ENCODE measurements at regions not wholly inside any gene's neighbourhood (a gene's known extent, or its start where the extent isn't known, plus 50 kb on each side); places are given as distances from the start of the nearest gene placed in this dataset.

DNA sequence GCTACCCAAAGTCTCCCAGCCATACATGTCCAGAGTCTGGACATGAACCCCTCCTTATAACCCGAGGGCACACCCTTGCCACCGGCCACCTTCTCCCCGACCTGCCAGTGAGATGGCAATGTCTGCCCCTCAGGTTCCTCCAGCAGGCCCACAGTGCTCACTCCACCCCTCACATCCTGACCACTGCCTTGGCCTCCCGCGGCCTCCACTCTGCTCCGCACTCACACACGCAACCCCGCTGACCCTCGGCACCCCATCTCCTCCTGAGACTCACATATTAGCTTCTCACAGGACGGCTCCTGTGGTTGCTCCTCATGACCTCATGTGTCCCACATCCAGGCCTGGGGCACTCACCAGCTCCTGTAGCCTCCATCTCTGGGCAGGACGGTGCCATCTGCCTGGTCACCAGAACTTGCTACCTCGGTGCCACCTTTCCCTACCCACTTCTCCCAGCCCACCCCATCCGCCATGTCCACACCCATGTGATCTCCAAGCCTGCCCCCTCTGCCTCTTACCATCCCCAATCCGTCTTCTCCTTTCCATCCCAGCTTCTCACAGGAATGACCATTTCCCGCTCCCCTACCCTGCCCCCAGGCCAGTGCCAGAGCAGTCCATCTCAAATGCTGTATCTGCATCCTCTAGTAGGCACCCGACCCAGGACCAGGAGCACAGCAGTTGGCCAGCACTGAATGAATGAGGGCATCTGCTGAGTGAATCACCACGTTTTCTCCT is 198.6 kb upstream of the DIO3 start:
- DNase-seq (ENCODE audit: low spot score): no peak
- in situ Hi-C loops (cut with MboI; ENCODE audit: low pct_unique_long_range_greater_than_20kb, low sequenced_read_pairs, unreplicated experiment): no loop called here
- TF ChIP-seq, protein P1, sequence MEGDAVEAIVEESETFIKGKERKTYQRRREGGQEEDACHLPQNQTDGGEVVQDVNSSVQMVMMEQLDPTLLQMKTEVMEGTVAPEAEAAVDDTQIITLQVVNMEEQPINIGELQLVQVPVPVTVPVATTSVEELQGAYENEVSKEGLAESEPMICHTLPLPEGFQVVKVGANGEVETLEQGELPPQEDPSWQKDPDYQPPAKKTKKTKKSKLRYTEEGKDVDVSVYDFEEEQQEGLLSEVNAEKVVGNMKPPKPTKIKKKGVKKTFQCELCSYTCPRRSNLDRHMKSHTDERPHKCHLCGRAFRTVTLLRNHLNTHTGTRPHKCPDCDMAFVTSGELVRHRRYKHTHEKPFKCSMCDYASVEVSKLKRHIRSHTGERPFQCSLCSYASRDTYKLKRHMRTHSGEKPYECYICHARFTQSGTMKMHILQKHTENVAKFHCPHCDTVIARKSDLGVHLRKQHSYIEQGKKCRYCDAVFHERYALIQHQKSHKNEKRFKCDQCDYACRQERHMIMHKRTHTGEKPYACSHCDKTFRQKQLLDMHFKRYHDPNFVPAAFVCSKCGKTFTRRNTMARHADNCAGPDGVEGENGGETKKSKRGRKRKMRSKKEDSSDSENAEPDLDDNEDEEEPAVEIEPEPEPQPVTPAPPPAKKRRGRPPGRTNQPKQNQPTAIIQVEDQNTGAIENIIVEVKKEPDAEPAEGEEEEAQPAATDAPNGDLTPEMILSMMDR (IDR thresholded peaks at IDR 0.05; ENCODE audit: extremely low read depth, insufficient read depth, missing control alignments): no peak

DNA sequence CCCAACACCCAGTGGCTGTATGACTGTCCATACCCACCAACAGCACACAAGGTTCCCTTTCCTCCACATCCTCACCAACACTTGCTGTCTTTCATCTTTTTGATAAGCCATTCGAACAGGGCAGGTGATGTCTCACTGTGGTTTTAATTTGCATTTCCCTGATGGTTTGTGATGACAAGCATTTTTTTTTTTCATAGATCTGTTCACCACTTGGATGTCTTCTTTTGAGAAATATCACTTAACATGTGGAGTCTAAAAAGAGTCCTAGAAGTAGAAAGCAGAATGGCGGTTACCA is 198.1 kb upstream of the DIO3 start:
- DNase-seq (ENCODE audit: low spot score): no peak
- in situ Hi-C loops (cut with MboI; ENCODE audit: low pct_unique_long_range_greater_than_20kb, low sequenced_read_pairs, unreplicated experiment): no loop called here

DNA sequence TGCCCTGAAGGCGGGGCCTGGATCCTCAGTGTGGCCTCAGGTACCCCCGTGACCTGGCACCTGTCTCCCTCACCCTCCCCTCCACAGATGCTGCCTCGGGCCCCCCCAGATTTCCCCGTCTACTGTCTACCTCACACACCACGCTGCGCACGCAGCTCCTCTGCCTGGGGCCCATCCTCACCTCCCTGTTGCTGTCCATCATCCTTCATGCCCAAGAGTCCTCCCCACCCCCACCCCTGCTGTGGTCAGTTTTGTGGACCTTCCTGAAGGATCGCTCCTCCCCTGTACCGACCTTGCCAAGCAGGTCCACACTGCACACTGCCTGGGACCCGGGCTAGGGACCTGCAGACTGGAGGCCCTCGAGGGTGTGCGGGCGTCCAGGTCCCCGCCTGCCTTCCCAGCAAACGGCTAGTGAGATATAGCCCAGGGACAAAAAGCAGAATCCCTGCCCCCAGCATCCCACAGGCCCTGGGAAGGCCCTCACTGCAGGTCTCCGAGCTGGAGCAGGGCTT is 197.4 kb upstream of the DIO3 start:
- in situ Hi-C loops (cut with MboI; ENCODE audit: low pct_unique_long_range_greater_than_20kb, low sequenced_read_pairs, unreplicated experiment): no loop called here
- TF ChIP-seq, protein P1 (IDR thresholded peaks at IDR 0.05; ENCODE audit: extremely low read depth, insufficient read depth, missing control alignments): no peak
- DNase-seq (ENCODE audit: low spot score): no peak

More for the DNA sequence above, 198.1 kb upstream of the DIO3 start:
- TF ChIP-seq, protein P1 (IDR thresholded peaks at IDR 0.05; ENCODE audit: extremely low read depth, insufficient read depth, missing control alignments): no peak

DNA sequence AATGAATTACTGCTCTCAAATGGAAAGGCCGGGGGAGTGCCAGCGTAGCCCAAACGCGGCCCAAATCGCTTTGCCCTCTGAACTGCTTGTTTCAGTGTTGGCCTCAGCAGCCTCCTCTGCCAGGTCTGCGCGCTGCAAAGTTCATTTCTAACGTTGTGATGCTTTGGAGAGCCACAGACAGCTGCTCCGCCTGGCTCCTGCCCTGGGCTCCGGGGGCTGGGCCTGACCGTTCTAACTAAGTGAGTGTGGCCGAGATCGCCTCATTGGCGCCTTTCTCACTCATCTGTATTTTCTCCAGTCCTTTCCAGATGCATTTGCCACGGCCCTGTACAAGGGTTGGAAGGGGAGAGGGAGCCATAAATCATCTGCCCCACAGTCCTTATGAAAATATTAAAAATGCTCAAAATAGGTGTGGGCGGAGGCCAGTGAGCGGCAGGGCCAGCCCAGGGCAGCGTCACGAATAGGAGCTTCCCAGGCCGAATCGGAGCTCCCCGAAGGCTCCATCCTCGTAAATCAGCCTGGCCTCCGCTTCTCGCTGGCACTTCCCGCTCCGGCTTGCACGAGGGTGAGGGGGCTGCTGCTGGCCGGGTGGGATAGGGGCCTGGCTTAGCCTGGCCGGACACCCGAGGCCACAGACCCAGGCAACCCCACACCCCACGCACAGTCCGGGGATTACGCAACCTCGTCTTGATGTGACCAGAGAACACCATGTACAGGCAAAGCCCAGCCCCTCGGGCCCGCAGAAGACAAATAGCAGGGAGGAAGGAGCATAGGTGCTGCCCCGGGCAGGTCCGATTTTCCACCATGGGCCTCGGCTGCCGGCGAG is 196.6 kb upstream of the DIO3 start:
- no peak for DNase-seq (ENCODE audit: low spot score)
- TF ChIP-seq, protein P1 (IDR thresholded peaks at IDR 0.05; ENCODE audit: extremely low read depth, insufficient read depth, missing control alignments): no peak
- in situ Hi-C loops (cut with MboI; ENCODE audit: low pct_unique_long_range_greater_than_20kb, low sequenced_read_pairs, unreplicated experiment): no loop called here

DNA sequence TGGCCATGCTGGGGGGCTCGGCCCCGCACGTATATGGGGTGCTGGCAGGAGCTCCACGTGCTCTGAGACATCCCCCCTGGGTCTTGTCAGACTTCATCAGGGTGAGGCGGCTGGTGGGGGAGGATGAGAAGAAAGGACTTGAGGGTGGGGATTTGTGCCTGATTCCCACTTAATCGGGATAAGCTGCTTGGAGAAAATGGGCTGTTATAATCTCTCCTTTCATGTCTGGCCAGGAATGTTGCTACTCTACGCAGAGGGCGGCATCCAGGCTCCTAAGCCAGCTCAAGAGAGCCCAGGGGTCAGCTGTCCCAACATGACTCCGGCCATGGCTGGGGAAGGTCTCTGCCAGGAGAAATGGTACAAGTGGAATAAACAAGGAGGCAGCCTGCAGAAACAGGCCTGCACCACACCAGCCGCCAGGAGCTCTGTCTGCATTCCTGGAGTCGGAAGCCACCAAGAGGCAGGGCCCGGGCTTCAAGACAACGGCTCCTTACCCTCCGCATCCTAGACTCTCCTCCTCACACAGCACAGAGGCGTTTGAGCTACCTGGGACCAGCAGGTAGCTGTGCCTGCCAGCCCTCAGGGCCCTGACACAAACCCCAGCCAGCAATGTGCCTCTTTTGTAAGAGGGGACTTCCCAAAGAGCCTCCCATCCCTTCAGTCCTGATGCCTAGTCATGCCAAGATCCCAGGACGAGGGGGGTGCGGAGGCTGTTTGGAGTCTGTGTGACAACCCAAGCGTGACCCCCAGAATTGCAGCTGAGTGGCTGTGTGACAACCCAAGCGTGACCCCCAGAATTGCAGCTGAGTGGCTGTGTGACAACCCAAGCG is 195.8 kb upstream of the DIO3 start:
- TF ChIP-seq, protein P1 (IDR thresholded peaks at IDR 0.05; ENCODE audit: extremely low read depth, insufficient read depth, missing control alignments): no peak
- in situ Hi-C loops (cut with MboI; ENCODE audit: low pct_unique_long_range_greater_than_20kb, low sequenced_read_pairs, unreplicated experiment): no loop called here
- DNase-seq (ENCODE audit: low spot score): no peak
